Uterus (tissue), 3 donors: ENCODE measurements at regions not wholly inside any gene's neighbourhood (a gene's known extent, or its start where the extent isn't known, plus 50 kb on each side); places are given as distances from the start of the nearest gene placed in this dataset.

ENCODE experiments used
- DNase-seq, 2 donors: peaks; one replicate each; pipeline ENCODE4 v3.0.0-alpha.2; 2019 to 2020
- H3K27ac ChIP-seq, 2 donors: fragments of 200-600 bp; sonication (generic); 1 replicate in 1 of 2; 2 replicates in 1 of 2; pipeline ENCODE4 v1.5.1; 2016 to 2018
- H3K27me3 ChIP-seq, 2 donors: fragments of 200-600 bp; sonication (generic); one replicate each; pipeline ENCODE4 v1.5.1; 2018 to 2019; ENCODE audit warnings: control low read depth in 1 of 2
- H3K36me3 ChIP-seq, 2 donors: fragments of 200-600 bp; sonication (generic); one replicate each; pipeline ENCODE4 v1.5.1; 2019; ENCODE audit warnings: control low read depth in 1 of 2
- H3K4me1 ChIP-seq, 2 donors: fragments of 200-600 bp; sonication (generic); one replicate each; pipeline ENCODE4 v1.5.1; 2018 to 2019; ENCODE audit warnings: control low read depth in 1 of 2
- H3K4me3 ChIP-seq, 2 donors: fragments of 200-600 bp; sonication (generic); 1 replicate in 1 of 2; 2 replicates in 1 of 2; pipeline ENCODE4 v1.5.1; 2018 to 2019; ENCODE audit warnings: mild to moderate bottlenecking in 1 of 2
- H3K9me3 ChIP-seq, 2 donors: fragments of 200-600 bp; sonication (generic); one replicate each; pipeline ENCODE4 v1.5.1; 2019; ENCODE audit warnings: control low read depth in 1 of 2
- CTCF ChIP-seq, 4 experiments: fragments of 200-600 bp in 2 of 4; fragments of 450-650 bp in 2 of 4; sonication (generic) in 2 of 4; IDR thresholded peaks; one replicate each; pipeline ENCODE4 v1.5.1; 2016 to 2019; ENCODE audit warnings: antibody characterized with exemption in 4 of 4, mild to moderate bottlenecking in 2 of 4, moderate library complexity in 1 of 4
- POLR2A ChIP-seq, 2 donors: fragments of 450-650 bp; IDR thresholded peaks; one replicate each; pipeline ENCODE4 v1.6.1; 2016; ENCODE audit warnings: antibody characterized with exemption in 2 of 2, mild to moderate bottlenecking in 1 of 2, moderate library complexity in 1 of 2
- intact Hi-C: fragments of 100-400 bp; cut with DNase I; formaldehyde crosslinking; loops from one replicate; pipeline ENCODE4 v1.15.1; 2023; ENCODE audit warnings: low total_unique reads
- donor health status: DM: yes; HTN: yes; CAD: no.

- Histone ChIP-seq H3K27ac (no peak overlapping the region), H3K27me3 (peaks cover 0 to 6% of the 10 kb centered on the region in 2 donors), H3K4me1 (no peaks in the 10 kb centered on the region), H3K36me3 (no peaks in the 10 kb centered on the region), H3K9me3 (no peaks in the 10 kb centered on the region), H3K4me3 (no peak overlapping the region)
- TF ChIP-seq POLR2A (IDR thresholded peaks at IDR 0.05) (no peak), CTCF (IDR thresholded peaks at IDR 0.05) (no peak)
- intact Hi-C loops, result no loop called here
- no peak for DNase-seq
These were observed 203.6 kb upstream of the NPSR1 start for GRCh38 chr7:34454381-34454780.

- H3K9me3 ChIP-seq, result no peaks in the 10 kb centered on the region
- no peak for DNase-seq
- H3K4me1 ChIP-seq, result no peaks in the 10 kb centered on the region
- no peak for TF ChIP-seq CTCF (IDR thresholded peaks at IDR 0.05)
- no peak for TF ChIP-seq POLR2A (IDR thresholded peaks at IDR 0.05)
- intact Hi-C loops, result no loop called here
- peaks cover 0 to 6% of the 10 kb centered on the region in 2 donors for H3K27me3 ChIP-seq
- H3K4me3 ChIP-seq, result no peak overlapping the region
- H3K27ac ChIP-seq, result no peak overlapping the region
- H3K36me3 ChIP-seq, result no peaks in the 10 kb centered on the region
These were observed 200.7 kb upstream of the NPSR1 start for GRCh38 chr7:34457329-34457728.

- H3K9me3 ChIP-seq, result no peaks in the 10 kb centered on the region
- intact Hi-C loops, result no loop called here
- H3K27ac ChIP-seq, result no peak overlapping the region
- no peak for TF ChIP-seq CTCF (IDR thresholded peaks at IDR 0.05)
- TF ChIP-seq POLR2A (IDR thresholded peaks at IDR 0.05), result no peak
- H3K4me3 ChIP-seq, result no peak overlapping the region
- no peaks in the 10 kb centered on the region for H3K4me1 ChIP-seq
- no peak for DNase-seq
- no peaks in the 10 kb centered on the region for H3K36me3 ChIP-seq
- H3K27me3 ChIP-seq, result no peaks in the 10 kb centered on the region
These were observed 194.2 kb upstream of the NPSR1 start for GRCh38 chr7:34463830-34464229.

- H3K27ac ChIP-seq, result no peak overlapping the region
- no peaks in the 10 kb centered on the region for H3K36me3 ChIP-seq
- peaks cover 0 to 4% of the 10 kb centered on the region in 2 donors for H3K9me3 ChIP-seq
- H3K4me1 ChIP-seq, result no peaks in the 10 kb centered on the region
- no peak for DNase-seq
- no peak overlapping the region for H3K4me3 ChIP-seq
- H3K27me3 ChIP-seq, result no peaks in the 10 kb centered on the region
- no peak for TF ChIP-seq POLR2A (IDR thresholded peaks at IDR 0.05)
- no peak for TF ChIP-seq CTCF (IDR thresholded peaks at IDR 0.05)
- intact Hi-C loops, result no loop called here
These were observed 186.2 kb upstream of the NPSR1 start for GRCh38 chr7:34471844-34472243.

GRCh38 chr7:34486371-34486770 lies 171.6 kb upstream of the NPSR1 start:
- intact Hi-C loops, result no loop called here
- no peak overlapping the region for H3K4me3 ChIP-seq
- no peak for DNase-seq
- TF ChIP-seq POLR2A (IDR thresholded peaks at IDR 0.05), result no peak
- no peak for TF ChIP-seq CTCF (IDR thresholded peaks at IDR 0.05)
- no peaks in the 10 kb centered on the region for H3K27me3 ChIP-seq
- no peak overlapping the region for H3K27ac ChIP-seq
- no peaks in the 10 kb centered on the region for H3K4me1 ChIP-seq
- no peaks in the 10 kb centered on the region for H3K36me3 ChIP-seq
- H3K9me3 ChIP-seq, result no peaks in the 10 kb centered on the region
